ENCODE measurements at regions not wholly inside any gene's neighbourhood (a gene's known extent, or its start where the extent isn't known, plus 50 kb on each side); places are given as distances from the start of the nearest gene placed in this dataset.

DNA sequence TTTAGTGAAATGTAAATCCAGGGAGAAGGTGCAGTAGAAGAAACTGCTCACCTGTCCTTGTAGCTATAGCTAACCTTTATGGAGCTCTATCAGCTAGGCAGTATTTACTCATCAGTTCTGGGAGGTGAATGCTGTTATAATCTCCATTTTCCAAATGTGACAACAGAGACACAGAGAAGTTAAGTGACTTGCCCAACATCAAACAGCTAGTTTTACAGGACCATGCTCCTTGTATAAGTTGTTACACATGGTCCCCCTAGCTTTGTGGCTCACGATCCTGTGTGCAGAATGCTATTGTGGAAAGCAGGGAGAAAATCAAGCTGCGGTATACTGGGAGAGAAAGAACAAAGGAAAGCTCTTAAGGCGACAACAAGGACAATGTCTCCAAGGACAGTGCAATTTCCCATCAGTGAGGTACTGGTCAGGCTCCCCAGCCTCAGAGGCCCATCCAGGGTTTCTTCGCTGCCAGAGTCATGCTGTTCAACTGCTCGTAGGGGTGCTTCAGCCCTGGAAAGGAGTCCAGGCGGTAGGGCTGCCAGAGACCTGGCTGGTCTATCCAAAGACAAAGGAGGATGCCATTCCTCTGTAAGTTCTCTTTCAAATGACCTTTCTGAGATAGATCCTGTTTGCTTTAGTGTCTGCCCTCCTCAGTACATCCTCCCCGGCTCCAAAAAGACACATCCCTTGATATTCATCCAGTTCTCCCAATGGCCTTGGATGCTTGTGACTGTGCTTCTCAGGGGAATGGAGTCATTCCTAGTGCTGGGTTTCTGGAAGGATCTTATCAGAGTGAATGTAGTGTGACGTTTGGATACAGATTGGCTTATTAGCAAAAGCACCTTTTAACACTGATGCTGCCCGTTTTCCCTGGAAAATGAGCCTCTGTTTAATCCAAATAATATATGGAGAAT is 95.5 kb downstream of the ARF6 start:
- no peak overlapping the region for H2AFZ ChIP-seq (ENCODE audit: low read length)
- H3K9me2 ChIP-seq (ENCODE audit: insufficient read depth, low read length): no peaks in the 10 kb centered on the region
- ChIA-PET CTCF (ENCODE audit: unreplicated experiment) (no interaction called here), POLR2A (interaction anchor here (0.7 to 3.3 kb wide), 6 partner anchors 12 to 641 kb away, joined by 3 to 16 read pairs (median 4); no protein-coding TSS in a partner anchor)
- DNase-seq (ENCODE audit: low spot score): no peak
- intact Hi-C loops (cut with micrococcal nuclease; ENCODE audit: unreplicated experiment): no loop called here
- BruUV-seq (replicated peaks): no TSS peak
- H3K4me2 ChIP-seq (ENCODE audit: low read length): no peak overlapping the region
- no peaks in the 10 kb centered on the region for H4K20me1 ChIP-seq (ENCODE audit: insufficient read depth, low read length)
- no peaks in the 10 kb centered on the region for H3K9me3 ChIP-seq (ENCODE audit: low read length)
- peaks cover 10% of the 10 kb centered on the region for H3K4me1 ChIP-seq (ENCODE audit: insufficient read depth, low read length, poor library complexity, severe bottlenecking)
- TF ChIP-seq EZH2phosphoT487 (IDR thresholded peaks at IDR 0.05; ENCODE audit: borderline replicate concordance, low read depth, low read length): no peak
- TF ChIP-seq, protein P1, sequence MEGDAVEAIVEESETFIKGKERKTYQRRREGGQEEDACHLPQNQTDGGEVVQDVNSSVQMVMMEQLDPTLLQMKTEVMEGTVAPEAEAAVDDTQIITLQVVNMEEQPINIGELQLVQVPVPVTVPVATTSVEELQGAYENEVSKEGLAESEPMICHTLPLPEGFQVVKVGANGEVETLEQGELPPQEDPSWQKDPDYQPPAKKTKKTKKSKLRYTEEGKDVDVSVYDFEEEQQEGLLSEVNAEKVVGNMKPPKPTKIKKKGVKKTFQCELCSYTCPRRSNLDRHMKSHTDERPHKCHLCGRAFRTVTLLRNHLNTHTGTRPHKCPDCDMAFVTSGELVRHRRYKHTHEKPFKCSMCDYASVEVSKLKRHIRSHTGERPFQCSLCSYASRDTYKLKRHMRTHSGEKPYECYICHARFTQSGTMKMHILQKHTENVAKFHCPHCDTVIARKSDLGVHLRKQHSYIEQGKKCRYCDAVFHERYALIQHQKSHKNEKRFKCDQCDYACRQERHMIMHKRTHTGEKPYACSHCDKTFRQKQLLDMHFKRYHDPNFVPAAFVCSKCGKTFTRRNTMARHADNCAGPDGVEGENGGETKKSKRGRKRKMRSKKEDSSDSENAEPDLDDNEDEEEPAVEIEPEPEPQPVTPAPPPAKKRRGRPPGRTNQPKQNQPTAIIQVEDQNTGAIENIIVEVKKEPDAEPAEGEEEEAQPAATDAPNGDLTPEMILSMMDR (conservative IDR thresholded peaks at IDR 0.05; ENCODE audit: low read length): no peak
- no peaks in the 10 kb centered on the region for H3K79me2 ChIP-seq (ENCODE audit: insufficient read depth, low read depth, low read length)
- no peaks in the 10 kb centered on the region for H3K36me3 ChIP-seq (ENCODE audit: insufficient read depth, low read length)
- no peak overlapping the region for H3K4me3 ChIP-seq (ENCODE audit: low read depth, low read length, poor library complexity, severe bottlenecking)
- no peak overlapping the region for H3K27ac ChIP-seq (ENCODE audit: low read depth, low read length, poor library complexity, severe bottlenecking)

DNA sequence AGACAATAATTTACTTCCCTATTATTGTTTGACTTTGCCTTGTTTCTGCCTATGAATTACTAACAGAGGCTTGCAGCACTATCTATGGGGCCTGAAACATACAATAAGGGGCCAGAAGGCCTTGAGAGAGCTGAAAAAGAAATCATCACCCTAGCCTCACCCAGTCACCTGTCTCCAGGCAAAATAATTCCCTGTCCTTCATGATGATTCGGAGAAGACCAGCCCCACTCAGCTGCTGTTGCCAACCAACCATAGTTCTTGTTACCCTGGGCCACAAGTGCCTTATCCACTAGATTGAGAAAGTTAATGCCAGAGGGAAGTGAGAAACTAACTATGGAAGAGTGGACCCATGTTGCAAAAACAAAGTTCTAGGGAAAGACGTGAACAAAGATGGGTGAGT is 97.1 kb downstream of the ARF6 start:
- Histone ChIP-seq H3K27ac (ENCODE audit: low read depth, low read length, poor library complexity, severe bottlenecking) (no peak overlapping the region), H3K36me3 (ENCODE audit: insufficient read depth, low read length) (no peaks in the 10 kb centered on the region), H2AFZ (ENCODE audit: low read length) (no peak overlapping the region), H3K4me2 (ENCODE audit: low read length) (no peak overlapping the region), H3K79me2 (ENCODE audit: insufficient read depth, low read depth, low read length) (no peaks in the 10 kb centered on the region), H3K4me1 (ENCODE audit: insufficient read depth, low read length, poor library complexity, severe bottlenecking) (peaks cover 10% of the 10 kb centered on the region), H3K9me3 (ENCODE audit: low read length) (no peaks in the 10 kb centered on the region), H3K4me3 (ENCODE audit: low read depth, low read length, poor library complexity, severe bottlenecking) (no peak overlapping the region), H3K9me2 (ENCODE audit: insufficient read depth, low read length) (no peaks in the 10 kb centered on the region), H4K20me1 (ENCODE audit: insufficient read depth, low read length) (no peaks in the 10 kb centered on the region)
- ChIA-PET POLR2A (interaction anchor here (0.6 to 15.9 kb wide), 5 partner anchors 9 to 49 kb away, joined by 3 to 261 read pairs (median 4); no protein-coding TSS in a partner anchor), CTCF (ENCODE audit: unreplicated experiment) (no interaction called here)
- intact Hi-C loops (cut with micrococcal nuclease; ENCODE audit: unreplicated experiment): no loop called here
- no peak for DNase-seq (ENCODE audit: low spot score)
- no TSS peak for BruUV-seq (replicated peaks)
- TF ChIP-seq EZH2phosphoT487 (IDR thresholded peaks at IDR 0.05; ENCODE audit: borderline replicate concordance, low read depth, low read length): no peak
- TF ChIP-seq, protein P1 (conservative IDR thresholded peaks at IDR 0.05; ENCODE audit: low read length): no peak

DNA sequence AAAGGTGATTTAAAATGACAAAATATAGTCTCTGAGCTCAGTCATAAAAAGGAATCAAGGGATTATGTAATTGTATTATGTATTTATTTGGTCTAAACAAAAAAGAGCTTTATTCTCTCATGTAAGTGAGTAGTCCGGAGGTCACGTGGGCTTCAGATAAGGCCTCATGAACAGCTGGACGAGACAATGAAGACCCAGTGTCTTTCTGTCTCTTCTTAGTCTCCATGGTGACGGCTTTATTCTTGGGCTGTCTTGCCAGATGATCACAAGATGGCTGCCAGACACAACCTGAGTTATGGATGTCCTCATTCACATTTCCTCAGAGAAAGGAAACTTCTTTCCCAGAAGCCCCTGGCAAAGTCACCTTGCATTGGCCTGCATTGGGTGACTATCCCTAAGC is 98.6 kb downstream of the ARF6 start:
- no peaks in the 10 kb centered on the region for H3K9me3 ChIP-seq (ENCODE audit: low read length)
- no peak overlapping the region for H3K27ac ChIP-seq (ENCODE audit: low read depth, low read length, poor library complexity, severe bottlenecking)
- TF ChIP-seq, protein P1 (conservative IDR thresholded peaks at IDR 0.05; ENCODE audit: low read length): no peak
- no peak for TF ChIP-seq EZH2phosphoT487 (IDR thresholded peaks at IDR 0.05; ENCODE audit: borderline replicate concordance, low read depth, low read length)
- BruUV-seq (replicated peaks): no TSS peak
- H2AFZ ChIP-seq (ENCODE audit: low read length): no peak overlapping the region
- H3K4me3 ChIP-seq (ENCODE audit: low read depth, low read length, poor library complexity, severe bottlenecking): no peak overlapping the region
- ChIA-PET POLR2A (interaction anchor here (0.7 to 15.9 kb wide), 3 partner anchors 9 to 67 kb away, joined by 3 to 261 read pairs (median 9); no protein-coding TSS in a partner anchor), CTCF (ENCODE audit: unreplicated experiment) (no interaction called here)
- no peak for DNase-seq (ENCODE audit: low spot score)
- H4K20me1 ChIP-seq (ENCODE audit: insufficient read depth, low read length): no peaks in the 10 kb centered on the region
- H3K79me2 ChIP-seq (ENCODE audit: insufficient read depth, low read depth, low read length): no peaks in the 10 kb centered on the region
- H3K4me1 ChIP-seq (ENCODE audit: insufficient read depth, low read length, poor library complexity, severe bottlenecking): peaks cover 10% of the 10 kb centered on the region
- H3K9me2 ChIP-seq (ENCODE audit: insufficient read depth, low read length): no peaks in the 10 kb centered on the region
- no peaks in the 10 kb centered on the region for H3K36me3 ChIP-seq (ENCODE audit: insufficient read depth, low read length)
- no peak overlapping the region for H3K4me2 ChIP-seq (ENCODE audit: low read length)
- intact Hi-C loops (cut with micrococcal nuclease; ENCODE audit: unreplicated experiment): no loop called here
